ENCODE measurements at regions not wholly inside any gene's neighbourhood (a gene's known extent, or its start where the extent isn't known, plus 50 kb on each side); places are given as distances from the start of the nearest gene placed in this dataset.
"Not testable (repeated sequence)": the region's sequence is repeated elsewhere in the genome, so short reads cannot be mapped to it uniquely, and the experiment has no call there.

DNA sequence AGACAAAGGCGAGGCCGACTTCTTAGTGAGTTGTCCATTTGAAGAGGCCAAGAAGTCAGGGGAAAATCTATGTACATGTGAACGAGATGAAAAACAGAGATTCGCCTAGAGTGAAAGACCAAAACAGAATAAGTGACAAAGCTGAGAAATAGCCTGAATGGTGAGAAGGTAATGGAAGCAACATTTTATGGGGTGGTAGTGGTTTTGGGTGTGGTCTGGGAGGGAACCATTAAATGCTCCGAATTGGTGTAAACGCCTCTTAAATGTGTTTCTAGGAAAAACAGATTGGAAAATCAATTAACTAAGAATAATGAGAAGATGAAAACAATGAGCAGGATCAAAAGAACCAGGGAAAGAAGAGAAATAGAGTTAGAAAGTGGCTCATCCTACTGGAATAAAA is 83.8 kb upstream of the MANSC4 start:
- no peak for DNase-seq (ENCODE audit: low read depth)

DNA sequence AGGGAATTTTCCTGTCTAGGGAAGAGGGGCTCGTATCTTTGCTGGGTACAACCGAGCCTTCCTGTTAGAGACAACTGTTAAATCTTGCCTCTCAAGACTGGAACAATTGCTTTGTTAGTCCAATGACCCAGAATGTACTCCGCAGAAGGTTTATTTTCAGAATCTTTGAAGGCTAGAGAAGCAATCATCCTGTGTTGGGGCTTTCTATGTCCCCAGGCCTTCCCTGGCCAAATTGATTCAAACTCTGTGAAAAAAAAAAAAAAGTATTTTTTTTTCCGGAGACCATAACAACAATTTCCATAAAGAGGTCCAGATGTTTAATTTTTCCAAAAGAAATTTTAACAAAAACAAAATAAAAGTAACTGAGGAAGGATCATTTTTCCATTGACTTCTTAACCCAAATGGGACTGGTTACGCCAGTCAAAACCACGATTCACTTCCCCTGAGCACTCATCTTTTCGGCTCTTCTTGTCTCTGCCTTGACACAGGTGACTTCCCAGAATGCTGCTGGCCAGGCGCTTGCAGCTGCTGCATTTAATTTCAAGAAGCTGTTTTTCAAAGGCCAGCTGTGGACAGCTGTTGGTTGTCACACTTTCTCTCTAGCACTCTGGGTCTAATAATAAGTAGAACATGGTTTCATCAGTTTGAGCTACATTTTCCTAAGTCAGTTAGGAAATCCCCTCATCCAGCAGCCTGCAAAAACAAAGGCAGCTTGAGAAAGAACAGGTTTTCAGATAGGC is 81.6 kb upstream of the MANSC4 start:
- DNase-seq (ENCODE audit: low read depth) = no peak

DNA sequence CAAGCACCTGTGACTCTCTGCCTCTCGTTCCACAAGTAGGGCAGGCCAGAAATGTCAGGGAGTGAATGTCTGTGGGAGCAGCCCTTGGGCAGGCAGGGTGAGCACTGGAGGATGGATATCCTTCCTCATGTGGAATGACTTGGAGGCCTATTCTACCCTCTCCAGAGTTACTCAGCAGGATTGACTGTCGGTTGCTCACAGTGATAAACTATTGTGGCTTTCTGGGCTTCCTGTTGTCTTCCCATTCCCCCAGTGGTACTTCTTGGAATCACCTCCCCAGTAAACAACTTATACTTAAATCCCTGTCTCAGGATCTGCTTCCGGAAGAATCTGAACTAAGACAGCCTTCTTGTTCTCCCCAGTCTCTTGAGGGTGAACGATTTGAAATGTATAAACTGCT is 79.6 kb upstream of the MANSC4 start:
- DNase-seq (ENCODE audit: low read depth) = no peak

DNA sequence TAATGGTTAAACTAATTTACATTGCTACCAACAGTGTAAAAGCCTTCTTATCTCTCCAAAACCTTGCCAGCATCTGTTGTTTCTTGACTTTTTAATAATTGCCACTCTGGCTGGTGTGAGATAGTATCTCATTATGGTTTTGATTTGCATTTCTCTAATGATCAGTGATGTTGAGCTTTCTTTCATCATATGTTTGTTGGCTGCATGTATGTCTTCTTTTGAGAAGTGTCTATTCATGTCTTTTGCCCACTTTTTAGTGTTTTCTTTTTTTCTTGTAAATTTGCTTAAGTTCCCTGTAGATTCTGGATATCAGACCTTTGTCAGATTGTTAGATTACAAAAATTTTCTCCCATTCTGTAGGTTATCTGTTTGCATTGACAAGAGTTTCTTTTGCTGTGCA is 77.0 kb upstream of the MANSC4 start:
- DNase-seq (ENCODE audit: low read depth) = not testable (repeated sequence)

DNA sequence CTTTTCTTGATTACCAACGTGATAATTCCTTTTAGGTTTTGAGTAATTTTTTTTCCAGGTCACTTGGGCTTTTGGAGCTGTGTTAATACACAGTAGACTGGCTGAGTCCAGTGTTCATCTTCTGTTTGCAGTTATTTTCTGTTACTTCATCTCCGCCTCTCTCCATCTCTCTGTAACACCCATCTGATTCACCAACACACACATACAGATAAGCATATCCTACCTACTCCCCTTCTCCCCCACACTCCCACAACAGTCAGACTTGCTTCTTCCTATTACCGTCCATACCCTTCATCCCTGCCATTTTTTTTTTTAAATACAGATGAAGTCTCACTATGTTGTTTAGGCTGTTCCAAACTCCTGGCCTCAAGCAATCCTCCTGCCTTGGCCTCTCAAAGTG is 72.7 kb upstream of the MANSC4 start:
- DNase-seq (ENCODE audit: low read depth) = no peak
